ENCODE measurements at regions not wholly inside any gene's neighbourhood (a gene's known extent, or its start where the extent isn't known, plus 50 kb on each side); places are given as distances from the start of the nearest gene placed in this dataset.

DNA sequence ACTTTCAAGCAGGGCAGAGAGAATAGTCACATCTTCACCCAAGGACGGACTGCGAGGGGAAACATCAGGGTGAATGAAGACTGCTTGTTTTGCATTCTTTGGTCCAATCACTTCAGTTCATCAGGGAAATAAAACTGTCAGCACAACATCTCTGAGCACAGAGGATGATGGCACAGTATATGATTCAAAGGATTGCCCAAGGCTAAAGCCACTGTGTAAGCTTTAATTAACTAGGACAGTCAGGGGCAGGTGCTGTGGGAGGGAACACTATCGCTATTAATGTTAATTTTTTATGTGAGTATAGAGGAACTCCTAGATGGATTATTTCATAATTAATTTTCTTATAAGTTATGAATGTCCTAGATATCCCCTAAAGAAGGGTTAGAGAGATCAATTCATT is 112.1 kb downstream of the BASP1 start:
- CTCF ChIA-PET = no interaction called here
- BruUV-seq (replicated peaks) = no TSS peak
- POLR2A ChIA-PET = no interaction called here

GRCh38 chr5:17330386-17330785 is 113.0 kb downstream of the BASP1 start:
- in situ Hi-C loops (cut with HindIII; ENCODE audit: low pct_unique_long_range_greater_than_20kb, low sequenced_read_pairs) = no loop called here
- TF ChIP-seq POLR2AphosphoS5 (IDR thresholded peaks at IDR 0.05; ENCODE audit: low read depth, low read length) (no peak), CTCF (IDR thresholded peaks at IDR 0.05) (no peak), SIN3A (IDR thresholded peaks at IDR 0.05; ENCODE audit: borderline replicate concordance, insufficient read depth, low read depth, low read length) (no peak), TCF7L2 (IDR thresholded peaks at IDR 0.05; ENCODE audit: low read depth, low read length) (no peak)
- TF ChIP-seq, protein P1, sequence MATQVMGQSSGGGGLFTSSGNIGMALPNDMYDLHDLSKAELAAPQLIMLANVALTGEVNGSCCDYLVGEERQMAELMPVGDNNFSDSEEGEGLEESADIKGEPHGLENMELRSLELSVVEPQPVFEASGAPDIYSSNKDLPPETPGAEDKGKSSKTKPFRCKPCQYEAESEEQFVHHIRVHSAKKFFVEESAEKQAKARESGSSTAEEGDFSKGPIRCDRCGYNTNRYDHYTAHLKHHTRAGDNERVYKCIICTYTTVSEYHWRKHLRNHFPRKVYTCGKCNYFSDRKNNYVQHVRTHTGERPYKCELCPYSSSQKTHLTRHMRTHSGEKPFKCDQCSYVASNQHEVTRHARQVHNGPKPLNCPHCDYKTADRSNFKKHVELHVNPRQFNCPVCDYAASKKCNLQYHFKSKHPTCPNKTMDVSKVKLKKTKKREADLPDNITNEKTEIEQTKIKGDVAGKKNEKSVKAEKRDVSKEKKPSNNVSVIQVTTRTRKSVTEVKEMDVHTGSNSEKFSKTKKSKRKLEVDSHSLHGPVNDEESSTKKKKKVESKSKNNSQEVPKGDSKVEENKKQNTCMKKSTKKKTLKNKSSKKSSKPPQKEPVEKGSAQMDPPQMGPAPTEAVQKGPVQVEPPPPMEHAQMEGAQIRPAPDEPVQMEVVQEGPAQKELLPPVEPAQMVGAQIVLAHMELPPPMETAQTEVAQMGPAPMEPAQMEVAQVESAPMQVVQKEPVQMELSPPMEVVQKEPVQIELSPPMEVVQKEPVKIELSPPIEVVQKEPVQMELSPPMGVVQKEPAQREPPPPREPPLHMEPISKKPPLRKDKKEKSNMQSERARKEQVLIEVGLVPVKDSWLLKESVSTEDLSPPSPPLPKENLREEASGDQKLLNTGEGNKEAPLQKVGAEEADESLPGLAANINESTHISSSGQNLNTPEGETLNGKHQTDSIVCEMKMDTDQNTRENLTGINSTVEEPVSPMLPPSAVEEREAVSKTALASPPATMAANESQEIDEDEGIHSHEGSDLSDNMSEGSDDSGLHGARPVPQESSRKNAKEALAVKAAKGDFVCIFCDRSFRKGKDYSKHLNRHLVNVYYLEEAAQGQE (IDR thresholded peaks at IDR 0.05; ENCODE audit: insufficient read depth in 1 of 2, low read depth in 2 of 2, low read length in 1 of 2) = no peak
- H3K9me3 ChIP-seq (ENCODE audit: control insufficient read depth, insufficient read depth, low read depth, low read length) = no peaks in the 10 kb centered on the region
- no peak overlapping the region for H3K4me3 ChIP-seq (ENCODE audit: low read depth in 2 of 2, low read length in 2 of 2)
- intact Hi-C loops (cut with micrococcal nuclease; ENCODE audit: unreplicated experiment) = no loop called here
- POLR2A ChIA-PET = no interaction called here
- ATAC-seq = no peak
- H3K27ac ChIP-seq (ENCODE audit: low read length) = no peak overlapping the region
- H3K4me1 ChIP-seq (ENCODE audit: control insufficient read depth, insufficient read depth, low read length) = no peaks in the 10 kb centered on the region
- DNase-seq (ENCODE audit: low read depth, low spot score) = no peak
- CTCF ChIA-PET = no interaction called here
- no peaks in the 10 kb centered on the region for H3K27me3 ChIP-seq (ENCODE audit: control insufficient read depth, insufficient read depth, low read length)
- no peaks in the 10 kb centered on the region for H3K36me3 ChIP-seq (ENCODE audit: control insufficient read depth, insufficient read depth, low read length)
- no TSS peak for BruUV-seq (replicated peaks)

More for the DNA sequence above, 112.1 kb downstream of the BASP1 start:
- no peak for DNase-seq (ENCODE audit: low read depth, low spot score)
- no peak for ATAC-seq
- Histone ChIP-seq H3K27me3 (ENCODE audit: control insufficient read depth, insufficient read depth, low read length) (no peaks in the 10 kb centered on the region), H3K4me1 (ENCODE audit: control insufficient read depth, insufficient read depth, low read length) (no peaks in the 10 kb centered on the region), H3K27ac (ENCODE audit: low read length) (no peak overlapping the region), H3K36me3 (ENCODE audit: control insufficient read depth, insufficient read depth, low read length) (no peaks in the 10 kb centered on the region), H3K9me3 (ENCODE audit: control insufficient read depth, insufficient read depth, low read depth, low read length) (no peaks in the 10 kb centered on the region), H3K4me3 (ENCODE audit: low read depth in 2 of 2, low read length in 2 of 2) (no peak overlapping the region)
- intact Hi-C loops (cut with micrococcal nuclease; ENCODE audit: unreplicated experiment) = no loop called here
- in situ Hi-C loops (cut with HindIII; ENCODE audit: low pct_unique_long_range_greater_than_20kb, low sequenced_read_pairs) = no loop called here
- TF ChIP-seq TCF7L2 (IDR thresholded peaks at IDR 0.05; ENCODE audit: low read depth, low read length) (no peak), SIN3A (IDR thresholded peaks at IDR 0.05; ENCODE audit: borderline replicate concordance, insufficient read depth, low read depth, low read length) (no peak), CTCF (IDR thresholded peaks at IDR 0.05) (no peak), POLR2AphosphoS5 (IDR thresholded peaks at IDR 0.05; ENCODE audit: low read depth, low read length) (no peak)
- TF ChIP-seq, protein P1 (IDR thresholded peaks at IDR 0.05; ENCODE audit: insufficient read depth in 1 of 2, low read depth in 2 of 2, low read length in 1 of 2) = no peak

All from Panc1 (cell line).